Keratinocyte (primary cell): ENCODE measurements at regions not wholly inside any gene's neighbourhood (a gene's known extent, or its start where the extent isn't known, plus 50 kb on each side); places are given as distances from the start of the nearest gene placed in this dataset.

Source experiments
- DNase-seq: peaks from one replicate; pipeline ENCODE4 v3.0.0-alpha.2; 2011; ENCODE audit warnings: low read depth, missing footprints, low spot score
- FAIRE-seq: peaks from 2 replicates; lab custom pipeline; 2011; peaks lifted over from hg19 to GRCh38; lab: Jason Lieb, UNC
- H2AFZ ChIP-seq: 2 replicates; pipeline ENCODE4 v1.6.0; 2012; ENCODE audit warnings: low read length, control low read depth, inconsistent platforms; ENCODE audit not compliant: control insufficient read depth
- H3K27ac ChIP-seq: 2 replicates; pipeline ENCODE4 v1.5.1; 2011; ENCODE audit warnings: low read length; ENCODE audit not compliant: control insufficient read depth, insufficient read depth
- H3K27me3 ChIP-seq: 3 replicates; pipeline ENCODE4 v1.6.0; 2011; ENCODE audit warnings: low read length; ENCODE audit not compliant: control insufficient read depth, insufficient read depth; ENCODE audit errors: extremely low read depth
- H3K36me3 ChIP-seq, 2 experiments: 2 replicates in 1 of 2; 3 replicates in 1 of 2; pipeline ENCODE4 v1.5.1; 2011; ENCODE audit warnings: low read length in 2 of 2, mild to moderate bottlenecking in 1 of 2; ENCODE audit not compliant: control insufficient read depth in 2 of 2, insufficient read depth in 2 of 2; ENCODE audit errors: extremely low read depth in 1 of 2
- H3K4me1 ChIP-seq: 3 replicates; pipeline ENCODE4 v1.5.1; 2011; ENCODE audit warnings: low read length; ENCODE audit not compliant: control insufficient read depth, insufficient read depth; ENCODE audit errors: extremely low read depth
- H3K4me2 ChIP-seq: 3 replicates; pipeline ENCODE4 v1.6.0; 2011; ENCODE audit warnings: low read depth, low read length; ENCODE audit not compliant: control insufficient read depth, insufficient read depth; ENCODE audit errors: extremely low read depth
- H3K4me3 ChIP-seq, 3 experiments: fragments of 200-600 bp in 1 of 3; sonication (generic) in 1 of 3; 2 replicates in 2 of 3; 3 replicates in 1 of 3; pipeline ENCODE4 v1.5.1; 2011 to 2016; ENCODE audit warnings: low read length in 3 of 3, mild to moderate bottlenecking in 3 of 3, control low read depth in 2 of 3, inconsistent platforms in 1 of 3, low read depth in 1 of 3, mixed read lengths in 1 of 3, mixed run types in 1 of 3, moderate library complexity in 1 of 3; ENCODE audit not compliant: control insufficient read depth in 2 of 3, insufficient read depth in 2 of 3; ENCODE audit errors: extremely low read depth in 1 of 3
- H3K79me2 ChIP-seq: 2 replicates; pipeline ENCODE4 v1.6.0; 2012; ENCODE audit warnings: low read length; ENCODE audit not compliant: control insufficient read depth, insufficient read depth
- H3K9ac ChIP-seq: 3 replicates; pipeline ENCODE4 v1.6.0; 2011; ENCODE audit warnings: low read length; ENCODE audit not compliant: control insufficient read depth, insufficient read depth; ENCODE audit errors: extremely low read depth
- H3K9me1 ChIP-seq: 3 replicates; pipeline ENCODE4 v1.6.0; 2011; ENCODE audit warnings: low read length; ENCODE audit not compliant: control insufficient read depth, insufficient read depth; ENCODE audit errors: extremely low read depth
- H3K9me3 ChIP-seq: 2 replicates; pipeline ENCODE4 v1.5.1; 2012; ENCODE audit warnings: low read depth, low read length; ENCODE audit not compliant: control insufficient read depth
- H4K20me1 ChIP-seq: 3 replicates; pipeline ENCODE4 v1.6.0; 2011; ENCODE audit warnings: low read length; ENCODE audit not compliant: control insufficient read depth, insufficient read depth; ENCODE audit errors: extremely low read depth
- CTCF ChIP-seq, 3 experiments: IDR thresholded peaks in 1 of 3; conservative IDR thresholded peaks in 1 of 3; optimal IDR thresholded peaks in 1 of 3; 2 replicates in 2 of 3; 3 replicates in 1 of 3; pipeline versions ENCODE3 to v1.5.1; 2011; ENCODE audit warnings: low read length in 3 of 3, mild to moderate bottlenecking in 3 of 3, moderate library complexity in 2 of 3, control low read depth in 1 of 3, inconsistent platforms in 1 of 3; ENCODE audit not compliant: insufficient read depth in 2 of 3; ENCODE audit errors: extremely low read depth in 1 of 3
- EZH2 ChIP-seq: IDR thresholded peaks from one replicate; pipeline ENCODE4 v1.6.1; 2012; ENCODE audit warnings: inconsistent platforms, mild to moderate bottlenecking, low read length, moderate library complexity
- dilution Hi-C: fragments of 300-500 bp; cut with MboI; formaldehyde crosslinking; loops from one replicate; pipeline ENCODE4 v1.7.0; 2020; ENCODE audit warnings: low sequenced_read_pairs; ENCODE audit not compliant: extremely low pct_ligation_motif_present

DNA sequence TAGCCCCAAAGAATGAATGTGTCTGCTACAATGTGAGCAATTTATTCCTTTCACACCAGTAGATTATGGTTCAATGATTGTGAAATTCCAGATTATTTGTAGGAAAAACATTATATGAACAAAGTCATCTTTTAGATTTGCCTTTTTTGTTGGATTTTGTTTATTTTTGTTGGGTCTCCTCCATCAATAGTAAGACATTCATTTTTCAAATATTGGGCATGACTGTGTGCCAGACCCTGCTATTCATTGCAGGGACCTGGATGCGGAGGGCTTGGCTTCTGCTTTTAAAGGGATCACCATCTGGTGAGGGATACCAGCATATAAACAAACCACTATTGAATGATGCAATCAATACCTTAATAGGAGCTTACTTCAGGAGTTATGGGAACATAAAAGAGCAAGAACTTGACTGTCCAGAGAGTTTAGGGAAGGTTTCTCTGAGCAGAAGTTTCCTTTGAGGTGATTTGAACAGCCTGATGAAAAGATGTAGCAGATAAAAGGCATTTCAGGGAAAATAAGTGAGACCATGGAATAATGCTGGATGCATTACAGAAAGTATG, 486.7 kb downstream of the EPHA4 start:
- no peak overlapping the region for H3K4me2 ChIP-seq

GRCh38 chr2:221085936-221086335, 486.2 kb downstream of the EPHA4 start:
- dilution Hi-C loops: no loop called here
- TF ChIP-seq CTCF (optimal IDR thresholded peaks at IDR 0.05 in 1 of 3, IDR thresholded peaks at IDR 0.05 in 1 of 3, conservative IDR thresholded peaks at IDR 0.05 in 1 of 3; ENCODE audit: extremely low read depth in 1 of 3, insufficient read depth in 2 of 3, low read length in 3 of 3) (no peak), EZH2 (no peak)

More for the DNA sequence above, 486.7 kb downstream of the EPHA4 start:
- Histone ChIP-seq H3K4me3 (no peak overlapping the region), H4K20me1 (no peaks in the 10 kb centered on the region), H3K27ac (no peak overlapping the region), H3K4me1 (no peaks in the 10 kb centered on the region), H3K9me3 (no peaks in the 10 kb centered on the region), H3K79me2 (no peaks in the 10 kb centered on the region), H2AFZ (no peak overlapping the region), H3K9me1 (no peaks in the 10 kb centered on the region), H3K36me3 (no peaks in the 10 kb centered on the region), H3K27me3 (no peaks in the 10 kb centered on the region), H3K9ac (no peak overlapping the region)
- TF ChIP-seq CTCF (optimal IDR thresholded peaks at IDR 0.05 in 1 of 3, IDR thresholded peaks at IDR 0.05 in 1 of 3, conservative IDR thresholded peaks at IDR 0.05 in 1 of 3; ENCODE audit: extremely low read depth in 1 of 3, insufficient read depth in 2 of 3, low read length in 3 of 3): no peak
- FAIRE-seq (no peak), DNase-seq (no peak)
- dilution Hi-C loops: no loop called here

More at GRCh38 chr2:221085936-221086335, 486.2 kb downstream of the EPHA4 start:
- H3K4me2 ChIP-seq: no peak overlapping the region
- no peak overlapping the region for H3K9ac ChIP-seq
- H3K27me3 ChIP-seq: no peaks in the 10 kb centered on the region
- FAIRE-seq (no peak), DNase-seq (no peak)
- H4K20me1 ChIP-seq: no peaks in the 10 kb centered on the region
- H3K27ac ChIP-seq: no peak overlapping the region
- H3K9me1 ChIP-seq: no peaks in the 10 kb centered on the region
- H3K4me1 ChIP-seq: no peaks in the 10 kb centered on the region
- H2AFZ ChIP-seq: no peak overlapping the region
- no peak overlapping the region for H3K4me3 ChIP-seq
- H3K9me3 ChIP-seq: no peaks in the 10 kb centered on the region
- H3K79me2 ChIP-seq: no peaks in the 10 kb centered on the region
- no peaks in the 10 kb centered on the region for H3K36me3 ChIP-seq
